ENCODE measurements at regions not wholly inside any gene's neighbourhood (a gene's known extent, or its start where the extent isn't known, plus 50 kb on each side); places are given as distances from the start of the nearest gene placed in this dataset.

- no peak for TF ChIP-seq POLR2A (IDR thresholded peaks at IDR 0.05; ENCODE audit: low read length)
- no peak for TF ChIP-seq GATA1 (IDR thresholded peaks at IDR 0.05; ENCODE audit: low read depth, low read length)
Observed at GRCh38 chr5:12848709-12849108, 944.5 kb upstream of the CTNND2 start.
